ENCODE measurements at regions not wholly inside any gene's neighbourhood (a gene's known extent, or its start where the extent isn't known, plus 50 kb on each side); places are given as distances from the start of the nearest gene placed in this dataset.

DNA sequence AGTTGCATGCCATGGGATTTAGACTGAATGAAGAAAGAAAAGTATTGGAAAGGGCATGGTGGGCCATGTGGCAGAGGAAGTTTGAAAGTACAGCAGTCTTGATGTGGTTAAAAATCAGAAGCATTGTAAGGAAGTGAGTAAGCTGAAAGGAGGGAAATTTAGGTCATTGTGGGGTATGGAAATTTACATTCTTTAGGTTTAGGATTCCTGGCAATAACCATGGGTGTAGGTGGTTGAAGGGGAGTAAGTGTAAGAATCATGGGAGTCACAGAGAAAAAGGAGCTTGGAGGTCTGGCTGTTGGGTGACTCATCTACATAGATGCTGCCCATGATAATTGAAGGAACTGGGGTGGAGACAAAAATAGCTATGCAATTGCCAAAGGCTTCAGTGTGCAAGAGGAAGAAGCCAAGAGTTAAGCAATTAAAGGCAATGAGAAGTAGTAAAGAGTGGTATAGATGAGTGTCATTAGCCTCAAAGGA lies 243.8 kb upstream of the LDB2 start:
- Histone ChIP-seq H3K27me3 (ENCODE audit: insufficient read depth, low read length) (no peaks in the 10 kb centered on the region), H3K27ac (ENCODE audit: low read depth, low read length) (no peak overlapping the region), H3K9ac (ENCODE audit: low read depth, low read length) (no peak overlapping the region)

DNA sequence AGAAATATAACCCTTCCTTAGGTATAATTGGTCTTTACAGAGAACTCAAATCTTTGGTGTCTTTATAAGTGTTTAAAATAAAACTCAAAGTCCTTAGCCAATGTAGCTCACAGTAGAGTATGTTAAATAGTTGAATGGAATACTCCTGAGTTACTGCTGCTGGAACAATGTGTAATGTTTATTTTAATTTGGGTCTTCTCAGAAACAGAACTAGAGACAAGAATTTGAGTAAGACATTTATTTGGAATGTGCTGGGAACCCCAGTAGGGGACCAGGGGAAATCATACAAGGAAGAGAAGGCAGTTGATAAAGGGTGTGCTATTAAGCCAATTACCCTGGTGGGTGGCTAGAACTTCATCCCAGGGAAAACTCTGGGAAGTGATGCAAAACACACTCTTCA lies 240.4 kb upstream of the LDB2 start:
- Histone ChIP-seq H3K4me3 (ENCODE audit: low read length) (no peak overlapping the region), H3K9me3 (ENCODE audit: insufficient read depth, low read depth, low read length) (peaks cover 20% of the 10 kb centered on the region), H3K27ac (ENCODE audit: low read depth, low read length) (no peak overlapping the region), H3K36me3 (ENCODE audit: insufficient read depth, low read length) (no peaks in the 10 kb centered on the region), H3K4me1 (ENCODE audit: insufficient read depth, low read length) (peaks cover 12% of the 10 kb centered on the region), H3K9ac (ENCODE audit: low read depth, low read length) (no peak overlapping the region), H3K27me3 (ENCODE audit: insufficient read depth, low read length) (no peaks in the 10 kb centered on the region)

More for the DNA sequence above, 243.8 kb upstream of the LDB2 start:
- H3K4me3 ChIP-seq (ENCODE audit: low read length) = no peak overlapping the region
- peaks cover 12% of the 10 kb centered on the region for H3K4me1 ChIP-seq (ENCODE audit: insufficient read depth, low read length)
- no peaks in the 10 kb centered on the region for H3K36me3 ChIP-seq (ENCODE audit: insufficient read depth, low read length)
- peaks cover 19% of the 10 kb centered on the region for H3K9me3 ChIP-seq (ENCODE audit: insufficient read depth, low read depth, low read length)

DNA sequence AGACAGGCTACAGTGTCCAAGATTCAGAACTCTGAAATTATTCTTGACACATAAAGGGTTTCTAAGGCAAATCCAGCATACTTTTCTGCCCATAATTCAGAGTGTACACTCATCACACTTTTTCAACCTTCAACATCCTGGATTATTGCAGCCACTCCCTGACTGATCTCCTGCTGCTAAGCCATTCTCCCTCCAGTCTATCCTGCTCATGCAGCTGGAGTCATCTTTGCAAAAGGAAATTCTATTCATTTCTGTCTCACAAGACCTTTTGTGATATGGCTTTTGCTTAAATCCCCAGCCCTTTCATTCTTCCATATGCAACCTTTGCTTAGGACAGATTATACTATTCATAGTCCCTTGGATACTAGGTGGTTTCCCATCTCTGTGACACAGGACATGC lies 236.1 kb upstream of the LDB2 start:
- Histone ChIP-seq H3K4me3 (ENCODE audit: low read length) (no peak overlapping the region), H3K27me3 (ENCODE audit: insufficient read depth, low read length) (no peaks in the 10 kb centered on the region), H3K9me3 (ENCODE audit: insufficient read depth, low read depth, low read length) (0 out of 2 replicates have a peak, but pooled peaks cover 11% of the 10 kb centered on the region), H3K36me3 (ENCODE audit: insufficient read depth, low read length) (no peaks in the 10 kb centered on the region), H3K9ac (ENCODE audit: low read depth, low read length) (no peak overlapping the region), H3K27ac (ENCODE audit: low read depth, low read length) (no peak overlapping the region), H3K4me1 (ENCODE audit: insufficient read depth, low read length) (no peaks in the 10 kb centered on the region)

DNA sequence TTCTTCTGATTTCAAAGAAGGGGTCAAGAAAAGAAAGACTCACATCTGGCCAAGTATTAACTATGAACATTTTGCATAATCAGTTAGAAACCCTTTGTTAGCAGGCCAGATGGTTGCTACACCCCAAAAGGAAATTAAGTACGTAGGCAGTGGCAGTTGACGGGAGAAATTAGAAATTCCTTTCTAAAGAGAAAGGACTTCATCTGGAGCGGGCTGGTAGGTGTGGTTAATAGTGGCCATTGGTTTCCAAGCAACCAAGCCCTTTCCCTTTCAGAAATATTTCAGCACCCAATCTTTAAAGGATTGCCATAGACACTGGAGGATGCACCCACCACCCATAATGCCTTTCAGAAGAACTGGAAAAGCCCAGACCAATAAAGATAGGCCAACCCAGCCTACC lies 235.7 kb upstream of the LDB2 start:
- Histone ChIP-seq H3K4me3 (ENCODE audit: low read length) (no peak overlapping the region), H3K27me3 (ENCODE audit: insufficient read depth, low read length) (no peaks in the 10 kb centered on the region), H3K9ac (ENCODE audit: low read depth, low read length) (no peak overlapping the region), H3K36me3 (ENCODE audit: insufficient read depth, low read length) (no peaks in the 10 kb centered on the region), H3K4me1 (ENCODE audit: insufficient read depth, low read length) (no peaks in the 10 kb centered on the region), H3K27ac (ENCODE audit: low read depth, low read length) (no peak overlapping the region), H3K9me3 (ENCODE audit: insufficient read depth, low read depth, low read length) (0 out of 2 replicates have a peak, but pooled peaks cover 7% of the 10 kb centered on the region)
- 97% methylated on average over 3 of the region's 3 CpGs for WGBS

DNA sequence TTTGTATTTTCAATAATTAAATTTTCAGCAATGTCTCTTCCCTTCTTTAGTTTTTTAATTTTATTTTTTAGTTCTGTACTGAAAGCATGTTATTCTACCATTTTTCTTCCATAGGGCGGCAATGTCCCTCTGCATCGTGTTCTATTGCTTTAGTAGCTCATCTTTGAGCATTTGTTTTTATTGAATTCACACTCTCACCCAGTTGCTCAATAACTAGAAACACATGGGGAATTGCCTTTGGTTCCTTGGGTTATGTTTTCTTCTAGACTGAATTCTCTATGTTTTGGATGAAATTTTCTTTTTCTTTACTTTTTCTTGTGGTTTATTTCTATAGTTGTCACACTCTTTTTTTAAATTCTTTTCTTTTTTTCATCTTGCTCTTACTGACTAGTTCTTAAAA lies 233.8 kb upstream of the LDB2 start:
- Histone ChIP-seq H3K4me1 (ENCODE audit: insufficient read depth, low read length) (no peaks in the 10 kb centered on the region), H3K36me3 (ENCODE audit: insufficient read depth, low read length) (no peaks in the 10 kb centered on the region), H3K9ac (ENCODE audit: low read depth, low read length) (no peak overlapping the region), H3K9me3 (ENCODE audit: insufficient read depth, low read depth, low read length) (0 out of 2 replicates have a peak, but pooled peaks cover under 1% of the 10 kb centered on the region), H3K27ac (ENCODE audit: low read depth, low read length) (no peak overlapping the region), H3K27me3 (ENCODE audit: insufficient read depth, low read length) (no peaks in the 10 kb centered on the region), H3K4me3 (ENCODE audit: low read length) (no peak overlapping the region)
- 95% methylated on average over 2 of the region's 2 CpGs for WGBS

DNA sequence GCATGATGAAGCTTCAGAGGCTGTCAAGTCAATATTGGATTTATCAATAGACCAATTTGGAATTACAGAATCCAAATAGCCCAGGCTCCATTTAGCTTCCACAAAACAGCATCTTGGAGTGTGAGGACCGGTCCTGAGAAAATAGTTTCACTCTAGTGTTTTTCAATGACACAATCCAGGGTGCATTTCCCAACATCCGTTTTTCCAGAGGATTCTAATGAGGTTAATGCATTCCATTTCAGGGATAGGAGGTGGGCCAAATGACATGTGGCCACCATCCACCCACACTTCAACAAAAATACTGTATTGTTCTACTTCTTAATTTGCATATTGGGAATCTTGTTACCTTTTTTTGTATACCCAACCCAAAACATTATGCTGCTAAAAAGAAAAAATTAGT lies 229.8 kb upstream of the LDB2 start:
- H3K27me3 ChIP-seq (ENCODE audit: insufficient read depth, low read length) = no peaks in the 10 kb centered on the region
- H3K36me3 ChIP-seq (ENCODE audit: insufficient read depth, low read length) = no peaks in the 10 kb centered on the region
- no peaks in the 10 kb centered on the region for H3K9me3 ChIP-seq (ENCODE audit: insufficient read depth, low read depth, low read length)
- H3K27ac ChIP-seq (ENCODE audit: low read depth, low read length) = no peak overlapping the region
- H3K4me3 ChIP-seq (ENCODE audit: low read length) = no peak overlapping the region
- 82% methylated on average over 2 of the region's 2 CpGs for WGBS
- no peaks in the 10 kb centered on the region for H3K4me1 ChIP-seq (ENCODE audit: insufficient read depth, low read length)
- no peak overlapping the region for H3K9ac ChIP-seq (ENCODE audit: low read depth, low read length)

DNA sequence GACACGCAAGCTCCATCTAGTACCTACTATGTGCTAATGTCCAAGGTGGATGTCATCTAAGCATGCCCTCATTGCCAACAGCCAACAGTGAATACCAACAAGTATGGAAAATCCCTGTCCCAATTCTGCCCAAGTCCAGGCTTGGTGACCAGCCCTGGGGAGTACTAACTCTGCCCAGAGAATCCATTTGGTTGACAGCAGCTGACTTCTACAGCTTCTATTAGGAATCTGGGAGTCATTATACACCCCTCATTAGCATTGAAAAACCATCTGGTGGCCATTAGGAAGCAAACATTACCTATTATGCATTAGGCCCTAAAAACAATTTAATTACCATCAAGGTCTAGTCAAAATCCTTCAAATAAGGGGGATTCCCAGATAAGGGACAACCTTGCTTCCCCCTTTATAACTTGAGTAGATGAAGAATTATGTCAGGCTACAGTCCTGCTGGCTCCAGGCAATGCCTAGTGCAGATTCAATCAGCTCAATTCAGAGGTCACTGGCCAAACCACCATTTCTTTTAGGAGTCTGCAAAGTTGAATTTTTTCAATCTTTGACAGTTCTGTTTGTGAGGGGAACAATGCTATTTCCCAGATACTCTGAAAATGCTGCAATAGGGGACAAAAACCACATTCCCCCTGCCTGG lies 228.0 kb upstream of the LDB2 start:
- Histone ChIP-seq H3K9ac (ENCODE audit: low read depth, low read length) (no peak overlapping the region), H3K36me3 (ENCODE audit: insufficient read depth, low read length) (no peaks in the 10 kb centered on the region), H3K4me1 (ENCODE audit: insufficient read depth, low read length) (no peaks in the 10 kb centered on the region), H3K4me3 (ENCODE audit: low read length) (no peak overlapping the region), H3K9me3 (ENCODE audit: insufficient read depth, low read depth, low read length) (no peaks in the 10 kb centered on the region), H3K27me3 (ENCODE audit: insufficient read depth, low read length) (no peaks in the 10 kb centered on the region), H3K27ac (ENCODE audit: low read depth, low read length) (no peak overlapping the region)
- WGBS = 92% methylated on average over 1 of the region's 1 CpG

DNA sequence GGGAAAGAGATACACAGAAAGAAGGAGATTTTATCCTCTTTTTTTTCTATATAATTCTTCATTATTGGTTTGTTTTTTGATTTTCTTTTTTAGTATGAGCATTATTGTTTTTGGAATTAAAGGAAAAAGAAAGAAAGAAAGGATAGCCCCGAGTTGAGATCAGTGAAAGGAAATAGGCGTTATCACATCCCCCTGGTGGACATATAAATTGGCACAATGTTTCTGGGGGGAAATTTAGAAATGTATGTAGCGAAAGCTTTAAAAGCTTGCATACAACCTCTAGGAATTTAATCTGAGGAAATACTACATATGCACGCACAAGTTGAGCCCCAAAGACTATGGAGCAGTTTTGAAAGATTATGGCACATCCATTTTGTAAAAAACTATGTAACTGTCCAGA lies 226.3 kb upstream of the LDB2 start:
- no peak overlapping the region for H3K9ac ChIP-seq (ENCODE audit: low read depth, low read length)
- H3K36me3 ChIP-seq (ENCODE audit: insufficient read depth, low read length) = no peaks in the 10 kb centered on the region
- no peak overlapping the region for H3K4me3 ChIP-seq (ENCODE audit: low read length)
- WGBS = 92% methylated on average over 4 of the region's 4 CpGs
- no peaks in the 10 kb centered on the region; the same call in 1 of the 2 replicates for H3K9me3 ChIP-seq (ENCODE audit: insufficient read depth, low read depth, low read length)
- H3K27ac ChIP-seq (ENCODE audit: low read depth, low read length) = no peak overlapping the region
- H3K27me3 ChIP-seq (ENCODE audit: insufficient read depth, low read length) = no peaks in the 10 kb centered on the region
- H3K4me1 ChIP-seq (ENCODE audit: insufficient read depth, low read length) = no peaks in the 10 kb centered on the region

DNA sequence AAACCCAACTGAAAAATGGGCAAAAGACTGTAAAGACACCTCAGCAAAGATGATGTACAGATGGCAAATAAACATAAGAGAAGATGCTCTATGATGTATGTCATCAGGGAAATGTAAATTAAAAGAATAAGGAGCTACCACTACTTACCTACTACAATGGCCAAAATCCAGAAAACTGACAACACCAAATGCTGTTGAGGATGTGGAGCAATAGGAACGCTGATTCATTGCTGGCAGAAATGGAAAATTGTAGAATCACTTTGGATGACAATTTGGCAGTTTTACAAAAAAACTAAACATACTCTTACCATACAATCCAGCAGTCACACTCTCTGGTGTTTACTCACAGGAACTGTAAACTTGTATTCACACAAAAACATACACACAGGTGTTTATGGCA lies 222.3 kb upstream of the LDB2 start:
- no peak overlapping the region for H3K27ac ChIP-seq (ENCODE audit: low read depth, low read length)
- no peak overlapping the region for H3K9ac ChIP-seq (ENCODE audit: low read depth, low read length)
- no peaks in the 10 kb centered on the region for H3K27me3 ChIP-seq (ENCODE audit: insufficient read depth, low read length)
- H3K4me1 ChIP-seq (ENCODE audit: insufficient read depth, low read length) = no peaks in the 10 kb centered on the region
- H3K36me3 ChIP-seq (ENCODE audit: insufficient read depth, low read length) = no peaks in the 10 kb centered on the region
- 100% methylated on average over 1 of the region's 1 CpG for WGBS
- no peak overlapping the region for H3K4me3 ChIP-seq (ENCODE audit: low read length)
- H3K9me3 ChIP-seq (ENCODE audit: insufficient read depth, low read depth, low read length) = no peaks in the 10 kb centered on the region; the same call in 1 of the 2 replicates

DNA sequence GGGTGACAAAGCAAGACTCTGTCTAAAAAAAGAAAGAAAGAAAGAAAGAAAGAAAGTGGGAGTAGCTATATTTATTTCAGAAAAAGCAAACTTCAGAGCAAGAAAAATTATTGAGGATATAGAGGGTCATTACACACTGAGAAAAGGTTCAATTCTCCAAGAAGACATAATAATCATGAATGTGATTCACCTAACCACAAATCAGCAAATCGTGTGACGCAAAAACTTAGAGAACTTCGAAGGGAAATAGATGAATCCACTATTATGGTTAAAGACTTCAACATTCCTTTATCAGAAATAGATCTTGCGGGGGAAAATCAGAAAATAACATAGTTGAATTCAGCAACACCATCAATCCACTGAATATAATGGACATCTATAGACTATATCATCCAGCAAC lies 219.3 kb upstream of the LDB2 start:
- WGBS = 97% methylated on average over 4 of the region's 4 CpGs
- Histone ChIP-seq H3K27me3 (ENCODE audit: insufficient read depth, low read length) (no peaks in the 10 kb centered on the region), H3K9me3 (ENCODE audit: insufficient read depth, low read depth, low read length) (no peaks in the 10 kb centered on the region; the same call in 1 of the 2 replicates), H3K9ac (ENCODE audit: low read depth, low read length) (no peak overlapping the region), H3K4me1 (ENCODE audit: insufficient read depth, low read length) (no peaks in the 10 kb centered on the region), H3K4me3 (ENCODE audit: low read length) (no peak overlapping the region), H3K27ac (ENCODE audit: low read depth, low read length) (no peak overlapping the region), H3K36me3 (ENCODE audit: insufficient read depth, low read length) (no peaks in the 10 kb centered on the region)

DNA sequence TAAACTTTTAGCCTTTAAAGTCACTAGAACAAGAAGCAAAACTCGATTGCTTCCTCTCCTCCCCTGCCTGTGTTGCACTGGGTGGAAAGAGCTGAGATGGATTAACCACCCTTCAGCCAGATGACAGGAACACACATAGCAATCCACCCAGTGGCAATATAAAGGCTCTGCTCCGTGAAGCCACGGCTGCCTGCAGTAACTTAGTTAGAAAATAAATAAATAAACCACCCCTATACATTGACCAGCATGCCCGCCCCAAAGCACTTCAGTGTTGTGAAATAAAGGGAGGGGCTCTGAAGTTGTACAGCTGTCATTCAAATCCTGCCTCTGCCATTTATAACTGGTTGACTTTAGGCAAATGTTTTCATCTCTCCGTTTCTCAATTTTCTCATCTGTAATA lies 217.1 kb upstream of the LDB2 start:
- 86% methylated on average over 2 of the region's 5 CpGs for WGBS
- no peaks in the 10 kb centered on the region for H3K9me3 ChIP-seq (ENCODE audit: insufficient read depth, low read depth, low read length)
- H3K4me3 ChIP-seq (ENCODE audit: low read length) = no peak overlapping the region
- H3K4me1 ChIP-seq (ENCODE audit: insufficient read depth, low read length) = 0 out of 2 replicates have a peak, but pooled peaks cover 3% of the 10 kb centered on the region
- no peaks in the 10 kb centered on the region for H3K27me3 ChIP-seq (ENCODE audit: insufficient read depth, low read length)
- no peak overlapping the region for H3K9ac ChIP-seq (ENCODE audit: low read depth, low read length)
- H3K36me3 ChIP-seq (ENCODE audit: insufficient read depth, low read length) = no peaks in the 10 kb centered on the region
- H3K27ac ChIP-seq (ENCODE audit: low read depth, low read length) = no peak overlapping the region

DNA sequence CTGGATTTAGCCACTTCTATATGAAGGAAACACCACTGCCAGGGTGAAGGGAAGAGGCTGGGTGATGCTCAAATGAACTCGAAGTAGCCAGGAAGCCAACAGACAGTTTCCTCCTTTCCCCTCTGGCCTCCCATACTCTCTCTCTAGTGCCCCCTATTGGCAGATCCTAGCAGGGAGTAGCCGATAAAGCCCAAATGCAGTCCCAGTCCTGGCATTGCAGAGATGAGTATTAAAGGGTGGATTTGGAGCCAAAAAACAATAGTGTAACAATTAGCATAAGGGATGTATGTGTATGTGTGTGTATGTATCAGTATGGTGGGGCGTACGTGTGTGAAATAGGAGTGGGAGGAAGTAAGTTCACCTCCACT lies 213.8 kb upstream of the LDB2 start:
- Histone ChIP-seq H3K27me3 (ENCODE audit: insufficient read depth, low read length) (no peaks in the 10 kb centered on the region), H3K4me3 (ENCODE audit: low read length) (no peak overlapping the region)

More for the DNA sequence above, 213.8 kb upstream of the LDB2 start:
- H3K9me3 ChIP-seq (ENCODE audit: insufficient read depth, low read depth, low read length) = no peaks in the 10 kb centered on the region
- peaks cover 3% of the 10 kb centered on the region; the same call in 1 of the 2 replicates for H3K4me1 ChIP-seq (ENCODE audit: insufficient read depth, low read length)
- 70% methylated on average over 4 of the region's 4 CpGs for WGBS
- H3K9ac ChIP-seq (ENCODE audit: low read depth, low read length) = no peak overlapping the region
- H3K36me3 ChIP-seq (ENCODE audit: insufficient read depth, low read length) = no peaks in the 10 kb centered on the region
- H3K27ac ChIP-seq (ENCODE audit: low read depth, low read length) = no peak overlapping the region
